Glutamatergic neuron (in vitro differentiated cells): ENCODE measurements at regions not wholly inside any gene's neighbourhood (a gene's known extent, or its start where the extent isn't known, plus 50 kb on each side); places are given as distances from the start of the nearest gene placed in this dataset.
"Not testable (repeated sequence)": the region's sequence is repeated elsewhere in the genome, so short reads cannot be mapped to it uniquely, and the experiment has no call there.

Experiments used
- DNase-seq: peaks from one replicate; pipeline ENCODE4 v3.0.0; 2022
- H3K27ac Mint-ChIP-seq: one replicate; pipeline ENCODE4 v1.8.0; 2020; ENCODE audit warnings: mild to moderate bottlenecking, mixed read lengths, inconsistent platforms; ENCODE audit not compliant: unreplicated experiment
- H3K27me3 Mint-ChIP-seq: one replicate; pipeline ENCODE4 v1.8.0; 2020; ENCODE audit warnings: mild to moderate bottlenecking, moderate library complexity, mixed read lengths, inconsistent platforms; ENCODE audit not compliant: unreplicated experiment
- H3K36me3 Mint-ChIP-seq: one replicate; pipeline ENCODE4 v1.8.0; 2020; ENCODE audit warnings: mild to moderate bottlenecking, mixed read lengths, inconsistent platforms; ENCODE audit not compliant: unreplicated experiment
- H3K4me1 Mint-ChIP-seq: one replicate; pipeline ENCODE4 v1.8.0; 2020; ENCODE audit warnings: mild to moderate bottlenecking, low read depth, mixed read lengths, inconsistent platforms; ENCODE audit not compliant: unreplicated experiment
- H3K4me3 Mint-ChIP-seq: one replicate; pipeline ENCODE4 v1.8.0; 2020; ENCODE audit warnings: mild to moderate bottlenecking, mixed read lengths, inconsistent platforms; ENCODE audit not compliant: unreplicated experiment
- H3K9me3 Mint-ChIP-seq: one replicate; pipeline ENCODE4 v1.8.0; 2020; ENCODE audit warnings: mild to moderate bottlenecking, moderate library complexity, mixed read lengths, inconsistent platforms; ENCODE audit not compliant: unreplicated experiment
- TF ChIP-seq, protein P1 (sequence below): fragments of 200-600 bp; sonication (generic); IDR thresholded peaks from one replicate; pipeline ENCODE4 v1.5.0; 2021; ENCODE audit not compliant: partially characterized antibody, unreplicated experiment

DNA sequence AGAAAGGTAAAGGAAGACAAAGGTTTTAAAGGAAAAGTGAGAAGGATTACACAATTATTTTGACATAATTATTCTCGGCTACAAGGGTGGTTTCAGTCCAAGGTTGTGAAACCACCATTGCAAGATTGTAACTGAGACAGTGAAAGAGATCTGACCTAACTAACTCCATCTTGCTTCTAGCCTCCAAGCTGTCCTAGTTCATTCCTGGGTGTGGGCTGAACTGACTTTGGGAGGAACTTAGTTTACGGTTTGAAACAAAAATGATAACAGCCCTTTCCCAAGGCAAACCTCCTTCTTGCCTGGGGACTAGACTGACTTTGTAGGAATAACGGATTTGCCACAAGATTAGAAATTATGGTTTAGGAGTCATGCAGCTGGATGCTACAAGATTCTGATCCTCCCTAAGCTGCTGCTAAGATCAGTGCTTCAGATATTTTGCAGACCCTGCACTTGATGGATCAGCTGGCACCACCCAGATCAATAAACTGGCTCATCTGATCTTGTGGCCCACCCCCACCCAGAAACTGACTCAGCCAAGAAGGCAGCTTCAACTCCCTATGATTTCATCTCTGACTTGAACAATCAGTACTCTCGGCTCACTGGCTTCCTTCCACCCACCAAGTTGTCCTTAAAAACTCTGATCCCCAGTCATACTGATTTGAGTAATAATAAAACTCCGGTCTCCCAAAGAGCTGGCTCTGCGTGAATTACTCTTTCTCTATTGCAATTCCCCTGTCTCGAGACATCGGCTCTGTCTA lies 57.7 kb upstream of the AADACL2 start:
- H3K9me3 Mint-ChIP-seq = no peaks in the 10 kb centered on the region

DNA sequence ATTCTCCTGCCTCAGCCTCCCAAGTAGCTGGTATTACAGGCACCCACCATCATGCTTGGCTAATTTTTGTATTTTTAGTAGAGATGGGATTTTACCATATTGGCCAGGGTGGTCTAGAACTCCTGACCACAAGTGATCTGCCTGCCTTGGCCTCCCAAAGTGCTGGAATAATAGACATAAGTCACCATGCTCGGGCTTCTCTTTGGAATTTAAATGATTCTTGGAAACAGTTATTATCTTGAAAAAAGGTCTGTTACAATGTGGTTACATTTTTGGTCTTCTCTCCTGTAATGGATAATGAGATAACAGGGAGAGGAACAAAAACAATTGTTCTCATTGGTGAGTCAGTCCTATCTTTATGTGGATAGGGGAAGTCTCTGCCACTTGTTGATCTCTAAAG lies 59.8 kb upstream of the AADACL2 start:
- DNase-seq = no peak
- TF ChIP-seq, protein P1, sequence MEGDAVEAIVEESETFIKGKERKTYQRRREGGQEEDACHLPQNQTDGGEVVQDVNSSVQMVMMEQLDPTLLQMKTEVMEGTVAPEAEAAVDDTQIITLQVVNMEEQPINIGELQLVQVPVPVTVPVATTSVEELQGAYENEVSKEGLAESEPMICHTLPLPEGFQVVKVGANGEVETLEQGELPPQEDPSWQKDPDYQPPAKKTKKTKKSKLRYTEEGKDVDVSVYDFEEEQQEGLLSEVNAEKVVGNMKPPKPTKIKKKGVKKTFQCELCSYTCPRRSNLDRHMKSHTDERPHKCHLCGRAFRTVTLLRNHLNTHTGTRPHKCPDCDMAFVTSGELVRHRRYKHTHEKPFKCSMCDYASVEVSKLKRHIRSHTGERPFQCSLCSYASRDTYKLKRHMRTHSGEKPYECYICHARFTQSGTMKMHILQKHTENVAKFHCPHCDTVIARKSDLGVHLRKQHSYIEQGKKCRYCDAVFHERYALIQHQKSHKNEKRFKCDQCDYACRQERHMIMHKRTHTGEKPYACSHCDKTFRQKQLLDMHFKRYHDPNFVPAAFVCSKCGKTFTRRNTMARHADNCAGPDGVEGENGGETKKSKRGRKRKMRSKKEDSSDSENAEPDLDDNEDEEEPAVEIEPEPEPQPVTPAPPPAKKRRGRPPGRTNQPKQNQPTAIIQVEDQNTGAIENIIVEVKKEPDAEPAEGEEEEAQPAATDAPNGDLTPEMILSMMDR = no peak
- H3K4me1 Mint-ChIP-seq = no peaks in the 10 kb centered on the region
- H3K27ac Mint-ChIP-seq = no peak overlapping the region
- no peak overlapping the region for H3K4me3 Mint-ChIP-seq
- no peaks in the 10 kb centered on the region for H3K27me3 Mint-ChIP-seq
- H3K36me3 Mint-ChIP-seq = no peaks in the 10 kb centered on the region
- H3K9me3 Mint-ChIP-seq = no peaks in the 10 kb centered on the region

More for the DNA sequence above, 57.7 kb upstream of the AADACL2 start:
- TF ChIP-seq, protein P1 = no peak
- Mint-ChIP-seq H3K4me1 (no peaks in the 10 kb centered on the region), H3K27ac (no peak overlapping the region), H3K4me3 (no peak overlapping the region), H3K36me3 (no peaks in the 10 kb centered on the region), H3K27me3 (no peaks in the 10 kb centered on the region)
- no peak for DNase-seq

DNA sequence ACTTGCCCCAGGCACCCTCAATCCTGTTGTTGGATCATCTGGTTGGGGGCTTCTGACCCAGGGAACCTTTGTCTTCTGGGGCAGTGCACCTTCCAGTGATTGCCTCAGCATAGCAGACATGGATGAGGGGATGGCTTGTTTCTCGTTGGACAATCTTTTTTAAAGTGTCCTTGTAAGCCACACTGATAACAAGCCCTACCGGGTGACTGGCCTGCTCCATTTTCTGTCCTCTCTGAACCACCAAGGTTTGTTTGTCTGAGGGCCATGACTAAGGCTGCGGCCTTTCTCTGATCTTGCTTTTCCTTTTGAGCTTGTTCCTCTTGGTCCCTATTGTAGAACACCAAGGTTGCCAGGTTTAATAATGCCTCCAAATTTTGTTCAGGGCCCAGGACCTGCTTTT lies 66.0 kb upstream of the AADACL2 start:
- H3K4me1 Mint-ChIP-seq, H3K27ac Mint-ChIP-seq: not testable (repeated sequence)

DNA sequence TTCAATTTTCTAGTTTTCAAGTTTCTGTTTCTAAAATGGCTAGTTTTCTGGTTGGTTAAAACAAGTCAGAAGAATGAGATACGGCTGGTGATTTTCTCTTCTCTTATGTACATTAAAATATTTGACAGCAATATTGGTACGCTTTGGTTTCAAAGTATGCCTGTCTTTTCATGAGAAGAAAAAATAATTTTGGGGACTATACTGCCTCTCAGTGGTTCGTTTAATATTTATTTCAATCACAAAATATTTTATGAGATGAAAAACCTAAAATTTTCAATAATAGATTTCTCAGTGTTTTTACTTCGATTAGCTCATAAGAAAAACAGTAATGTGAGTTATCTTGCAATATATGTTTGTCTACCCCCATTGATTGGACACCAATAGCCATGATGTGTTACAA lies 72.8 kb upstream of the AADACL2 start:
- Mint-ChIP-seq H3K36me3 (no peaks in the 10 kb centered on the region), H3K27me3 (no peaks in the 10 kb centered on the region), H3K27ac (no peak overlapping the region), H3K4me3 (no peak overlapping the region), H3K4me1 (no peaks in the 10 kb centered on the region), H3K9me3 (peaks cover 2% of the 10 kb centered on the region)
- TF ChIP-seq, protein P1 = no peak
- no peak for DNase-seq

More for the DNA sequence above, 66.0 kb upstream of the AADACL2 start:
- not testable (repeated sequence) for H3K9me3 Mint-ChIP-seq, H3K4me3 Mint-ChIP-seq, H3K36me3 Mint-ChIP-seq, H3K27me3 Mint-ChIP-seq, DNase-seq

DNA sequence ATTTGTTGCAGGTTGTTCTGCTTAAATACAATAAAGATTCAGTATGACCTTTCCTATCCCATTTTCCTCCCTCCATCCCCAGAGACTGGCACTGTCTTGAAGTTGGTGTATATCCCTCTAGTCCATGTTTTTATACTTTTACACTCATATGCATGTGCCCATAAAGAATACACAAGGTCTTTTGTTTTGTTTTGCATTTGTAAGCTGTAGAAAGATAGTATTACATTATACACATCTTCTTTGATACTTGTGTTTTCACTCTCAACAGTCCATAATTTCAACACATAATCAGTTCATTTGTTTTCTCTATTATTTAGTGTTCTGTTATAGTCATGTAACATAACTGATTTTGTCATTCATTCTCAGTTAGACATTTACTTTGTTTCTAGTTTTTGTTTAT lies 88.7 kb upstream of the AADACL2 start:
- H3K27me3 Mint-ChIP-seq = no peaks in the 10 kb centered on the region
- H3K4me1 Mint-ChIP-seq = peaks cover 3% of the 10 kb centered on the region
- H3K9me3 Mint-ChIP-seq = no peaks in the 10 kb centered on the region
- H3K27ac Mint-ChIP-seq = no peak overlapping the region
- H3K36me3 Mint-ChIP-seq = no peaks in the 10 kb centered on the region
- TF ChIP-seq, protein P1 = no peak
- no peak overlapping the region for H3K4me3 Mint-ChIP-seq
- no peak for DNase-seq
